ENCODE measurements at regions not wholly inside any gene's neighbourhood (a gene's known extent, or its start where the extent isn't known, plus 50 kb on each side); places are given as distances from the start of the nearest gene placed in this dataset.

GRCh38 chr17:36661047-36661666 is 59.8 kb downstream of the MRM1 start:
- DNase-seq: no peak

- no peak for DNase-seq
Observed at GRCh38 chr17:36661688-36662087, 60.3 kb downstream of the MRM1 start.

GRCh38 chr17:36665417-36665816 is 64.0 kb downstream of the MRM1 start:
- DNase-seq: no peak

- no peak for DNase-seq
Observed at GRCh38 chr17:36667922-36668321, 66.5 kb downstream of the MRM1 start.

GRCh38 chr17:36668824-36669223 is 67.4 kb downstream of the MRM1 start:
- no peak for DNase-seq

- no peak for DNase-seq
Observed at GRCh38 chr17:36671144-36671543, 69.8 kb downstream of the MRM1 start.

- no peak for DNase-seq
Observed at GRCh38 chr17:36672403-36672918, 71.1 kb downstream of the MRM1 start.

- DNase-seq: no peak
Observed at GRCh38 chr17:36673068-36673467, 71.7 kb downstream of the MRM1 start.

- DNase-seq: no peak
Observed at GRCh38 chr17:36673637-36674277, 72.4 kb downstream of the MRM1 start.

- no peak for DNase-seq
Observed at GRCh38 chr17:36674278-36674650, 72.9 kb downstream of the MRM1 start.

- no peak for DNase-seq
Observed at GRCh38 chr17:36675250-36675649, 73.9 kb downstream of the MRM1 start.

GRCh38 chr17:36675786-36676185 is 74.4 kb downstream of the MRM1 start:
- DNase-seq: no peak

- no peak for DNase-seq
Observed at GRCh38 chr17:36679815-36680467, 78.6 kb downstream of the MRM1 start.

GRCh38 chr17:36680701-36681202 is 79.4 kb downstream of the MRM1 start:
- no peak for DNase-seq

GRCh38 chr17:36682773-36683172 is 81.4 kb downstream of the MRM1 start:
- DNase-seq: no peak

- no peak for DNase-seq
Observed at GRCh38 chr17:36683387-36683786, 82.0 kb downstream of the MRM1 start.

GRCh38 chr17:36684134-36684533 is 82.8 kb downstream of the MRM1 start:
- DNase-seq: no peak

- no peak for DNase-seq
Observed at GRCh38 chr17:36686123-36686669, 84.8 kb downstream of the MRM1 start.

GRCh38 chr17:36687736-36688135 is 86.4 kb downstream of the MRM1 start:
- no peak for DNase-seq

GRCh38 chr17:36689089-36689667 is 87.8 kb downstream of the MRM1 start:
- DNase-seq: no peak

- DNase-seq: no peak
Observed at GRCh38 chr17:36690190-36690589, 88.8 kb downstream of the MRM1 start.

GRCh38 chr17:36691606-36692005 is 90.2 kb downstream of the MRM1 start:
- no peak for DNase-seq

GRCh38 chr17:36695082-36695481 is 93.7 kb downstream of the MRM1 start:
- DNase-seq: no peak

Measured in stimulated activated CD4-positive, alpha-beta T cell treated with anti-CD3 and anti-CD28 coated beads, Interleukin-4, amount 100 ng/mL, for 1 hour (primary cell).